IMR-90 (cell line): ENCODE measurements at regions not wholly inside any gene's neighbourhood (a gene's known extent, or its start where the extent isn't known, plus 50 kb on each side); places are given as distances from the start of the nearest gene placed in this dataset.

Experiments
- ATAC-seq: fragments of 200-7000 bp; cut with Tn5 transposase; 2 replicates; pipeline ENCODE4 v1.9.1; 2020; ENCODE audit warnings: low read depth, mild to moderate bottlenecking, moderate library complexity
- BruUV-seq: library from RNA; stranded (reverse); fragments of 400-500 nt; replicated peaks from 2 replicates; lab custom pipeline; 2021; lab: Mats Ljungman, UMichigan
- CTCF ChIA-PET: fragments of 300-600 bp; formaldehyde crosslinking; extraction: SDS; loops from one replicate; lab custom pipeline; 2021; ENCODE audit warnings: antibody characterized with exemption; lab: Yijun Ruan, JAX
- POLR2A ChIA-PET: fragments of 300-600 bp; sonication (Branson Sonifier 250); formaldehyde crosslinking; loops from one replicate; lab custom pipeline; 2022; ENCODE audit warnings: antibody characterized with exemption; ENCODE audit not compliant: unreplicated experiment; lab: Charles Lee
- DNase-seq: peaks from one replicate; pipeline ENCODE4 v3.0.0; 2013
- H2AFZ ChIP-seq: replicated peaks from 2 replicates; pipeline ENCODE3; 2013; ENCODE audit warnings: low read length, mild to moderate bottlenecking; ENCODE audit not compliant: poor library complexity
- H2AK5ac ChIP-seq: 2 replicates; pipeline ENCODE4 v1.6.1; 2013; ENCODE audit warnings: low read depth, low read length, inconsistent platforms
- H2AK9ac ChIP-seq: replicated peaks from 2 replicates; pipeline ENCODE3; 2013; ENCODE audit warnings: mild to moderate bottlenecking, low read depth, low read length, moderate library complexity; ENCODE audit not compliant: poor library complexity
- H2BK120ac ChIP-seq: 2 replicates; pipeline ENCODE4 v1.6.1; 2013; ENCODE audit warnings: low read depth, low read length, inconsistent platforms
- H2BK15ac ChIP-seq: 3 replicates; pipeline ENCODE4 v1.6.1; 2013; ENCODE audit warnings: low read depth, low read length, inconsistent platforms
- H2BK20ac ChIP-seq: 2 replicates; pipeline ENCODE4 v1.6.1; 2013; ENCODE audit warnings: low read depth, mild to moderate bottlenecking, inconsistent platforms, low read length, moderate library complexity
- H2BK5ac ChIP-seq: 2 replicates; pipeline ENCODE4 v1.6.1; 2013; ENCODE audit warnings: mild to moderate bottlenecking, low read depth, low read length, inconsistent platforms; ENCODE audit not compliant: poor library complexity, severe bottlenecking
- H3K14ac ChIP-seq: replicated peaks from 2 replicates; pipeline ENCODE4 v1.6.1; 2013; ENCODE audit warnings: low read depth, low read length, inconsistent platforms
- H3K18ac ChIP-seq: 2 replicates; pipeline ENCODE4 v1.6.1; 2013; ENCODE audit warnings: low read depth, low read length, control low read depth
- H3K23ac ChIP-seq: 2 replicates; pipeline ENCODE4 v1.6.1; 2013; ENCODE audit warnings: low read depth, low read length, inconsistent platforms
- H3K27ac ChIP-seq: 2 replicates; pipeline ENCODE4 v1.5.1; 2013; ENCODE audit warnings: mild to moderate bottlenecking, control low read depth, low read length; ENCODE audit not compliant: insufficient read depth
- H3K27me3 ChIP-seq: 2 replicates; pipeline ENCODE4 v1.6.1; 2013; ENCODE audit warnings: low read length; ENCODE audit not compliant: control insufficient read depth, insufficient read depth
- H3K36me3 ChIP-seq: 2 replicates; pipeline ENCODE4 v1.6.1; 2013; ENCODE audit warnings: low read length, mixed read lengths; ENCODE audit not compliant: control insufficient read depth, insufficient read depth
- H3K4ac ChIP-seq: 2 replicates; pipeline ENCODE4 v1.6.1; 2013; ENCODE audit warnings: low read depth, low read length, inconsistent platforms
- H3K4me1 ChIP-seq: 2 replicates; pipeline ENCODE4 v1.6.1; 2013; ENCODE audit warnings: low read length, mixed read lengths; ENCODE audit not compliant: control insufficient read depth, insufficient read depth
- H3K4me2 ChIP-seq: 2 replicates; pipeline ENCODE4 v1.6.1; 2013; ENCODE audit warnings: low read depth, mild to moderate bottlenecking, control low read depth, low read length, moderate library complexity
- H3K4me3 ChIP-seq: 2 replicates; pipeline ENCODE4 v1.5.1; 2013; ENCODE audit warnings: low read depth, mild to moderate bottlenecking, control low read depth, low read length, moderate library complexity; ENCODE audit not compliant: insufficient read depth
- H3K56ac ChIP-seq: 2 replicates; pipeline ENCODE4 v1.6.1; 2013; ENCODE audit warnings: low read length, inconsistent platforms; ENCODE audit not compliant: insufficient read depth; ENCODE audit errors: extremely low read depth
- H3K79me1 ChIP-seq, 2 experiments: 2 replicates each; pipeline ENCODE4 v1.6.1; 2013; ENCODE audit warnings: low read length in 2 of 2, inconsistent platforms in 1 of 2, low read depth in 1 of 2
- H3K9ac ChIP-seq: 2 replicates; pipeline ENCODE4 v1.6.1; 2013; ENCODE audit warnings: low read depth, low read length, control low read depth
- H3K9me1 ChIP-seq: 2 replicates; pipeline ENCODE4 v1.6.1; 2013; ENCODE audit warnings: low read length, inconsistent platforms; ENCODE audit not compliant: insufficient read depth
- H3K9me3 ChIP-seq: 2 replicates; pipeline ENCODE4 v1.6.1; 2013; ENCODE audit warnings: low read length; ENCODE audit not compliant: control insufficient read depth, insufficient read depth
- H4K20me1 ChIP-seq: 2 replicates; pipeline ENCODE4 v1.6.1; 2013; ENCODE audit warnings: low read length, inconsistent platforms; ENCODE audit not compliant: insufficient read depth
- H4K5ac ChIP-seq: 2 replicates; pipeline ENCODE4 v1.6.1; 2013; ENCODE audit warnings: mild to moderate bottlenecking, low read depth, low read length, control low read depth
- H4K8ac ChIP-seq, 2 experiments: 2 replicates each; pipeline ENCODE4 v1.6.1; 2013; ENCODE audit warnings: low read depth in 2 of 2, low read length in 2 of 2, control low read depth in 1 of 2, inconsistent platforms in 1 of 2
- H4K91ac ChIP-seq: 2 replicates; pipeline ENCODE4 v1.6.1; 2013; ENCODE audit warnings: low read depth, low read length, inconsistent platforms; ENCODE audit not compliant: insufficient read depth
- BHLHE40 ChIP-seq: fragments of 150-350 bp; IDR thresholded peaks from 2 replicates; pipeline ENCODE4 v1.6.1; 2016; ENCODE audit warnings: mild to moderate bottlenecking, low read depth, low read length
- POLR2A ChIP-seq: IDR thresholded peaks from 2 replicates; pipeline ENCODE4 v1.6.1; 2012; ENCODE audit warnings: mild to moderate bottlenecking, low read depth, low read length
- RAD21 ChIP-seq: IDR thresholded peaks from 2 replicates; pipeline ENCODE4 v1.6.1; 2012; ENCODE audit warnings: low read length, improper control_type of control experiment
- RCOR1 ChIP-seq: IDR thresholded peaks from 2 replicates; pipeline ENCODE4 v1.6.1; 2012; ENCODE audit warnings: mild to moderate bottlenecking, low read length, improper control_type of control experiment; ENCODE audit not compliant: insufficient replicate concordance
- dilution Hi-C: fragments of 300-500 bp; cut with HindIII; formaldehyde crosslinking; loops from one replicate; pipeline ENCODE4 v1.14.3; 2018; ENCODE audit warnings: low sequenced_read_pairs; ENCODE audit not compliant: unreplicated experiment
- in situ Hi-C: fragments of 300-500 bp; cut with MboI; formaldehyde crosslinking; loops from 3 replicates; pipeline ENCODE4 v1.14.3; 2019; ENCODE audit warnings: low sequenced_read_pairs, inconsistent platforms, mixed read lengths
- intact Hi-C: fragments of 100-400 bp; cut with micrococcal nuclease; formaldehyde crosslinking; loops from 2 replicates; pipeline ENCODE4 v1.10.0; 2022
- TF ChIP-seq, protein P1 (sequence below): fragments of 150-350 bp; IDR thresholded peaks from 2 replicates; pipeline ENCODE4 v1.6.1; 2017; ENCODE audit warnings: mild to moderate bottlenecking, antibody characterized with exemption, low read length, low read depth

DNA sequence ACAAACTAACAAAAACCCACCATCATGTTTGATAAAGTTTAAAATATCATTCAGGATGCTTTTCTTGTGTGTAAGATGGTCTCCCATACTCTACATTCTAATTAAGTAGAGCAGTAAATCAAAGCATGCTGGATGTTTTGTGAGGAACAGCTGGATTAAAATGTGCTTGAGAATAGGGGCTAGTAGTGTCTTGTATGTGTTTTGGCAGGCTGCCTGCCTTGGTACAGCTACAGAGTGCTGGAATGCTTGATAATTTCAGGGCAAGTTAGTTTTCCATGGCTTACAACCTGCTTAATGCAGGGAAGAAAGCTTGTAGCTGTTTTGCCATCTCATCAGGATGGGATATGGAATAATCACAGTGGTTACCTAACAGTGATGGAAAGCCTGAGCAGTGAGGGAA, 636.6 kb upstream of the MMS22L start:
- Histone ChIP-seq H3K36me3 (no peaks in the 10 kb centered on the region), H2BK20ac (no peak overlapping the region), H3K9me1 (no peaks in the 10 kb centered on the region), H3K56ac (no peak overlapping the region), H3K4me1 (no peaks in the 10 kb centered on the region), H2AK9ac (no peak overlapping the region), H3K4me2 (no peak overlapping the region), H2BK5ac (no peak overlapping the region), H2AK5ac (no peak overlapping the region), H3K18ac (no peak overlapping the region), H4K5ac (no peak overlapping the region), H3K4ac (no peak overlapping the region), H2BK120ac (no peak overlapping the region), H2BK15ac (no peak overlapping the region), H3K14ac (no peak overlapping the region), H3K9me3 (no peaks in the 10 kb centered on the region), H3K4me3 (no peak overlapping the region), H4K8ac (no peak overlapping the region), H4K20me1 (no peaks in the 10 kb centered on the region), H3K9ac (no peak overlapping the region), H4K91ac (no peak overlapping the region), H2AFZ (no peak overlapping the region), H3K23ac (no peak overlapping the region), H3K27ac (no peak overlapping the region), H3K79me1 (no peaks in the 10 kb centered on the region), H3K27me3 (no peaks in the 10 kb centered on the region)
- DNase-seq (no peak), ATAC-seq (no peak)
- CTCF ChIA-PET = interaction anchor here (1.0 kb wide), 1 partner anchor 15 kb away, joined by 3 read pairs; no protein-coding TSS in a partner anchor
- TF ChIP-seq RCOR1 = no peak
- TF ChIP-seq POLR2A = no peak
- TF ChIP-seq BHLHE40 = no peak
- TF ChIP-seq RAD21 = no peak
- TF ChIP-seq, protein P1, sequence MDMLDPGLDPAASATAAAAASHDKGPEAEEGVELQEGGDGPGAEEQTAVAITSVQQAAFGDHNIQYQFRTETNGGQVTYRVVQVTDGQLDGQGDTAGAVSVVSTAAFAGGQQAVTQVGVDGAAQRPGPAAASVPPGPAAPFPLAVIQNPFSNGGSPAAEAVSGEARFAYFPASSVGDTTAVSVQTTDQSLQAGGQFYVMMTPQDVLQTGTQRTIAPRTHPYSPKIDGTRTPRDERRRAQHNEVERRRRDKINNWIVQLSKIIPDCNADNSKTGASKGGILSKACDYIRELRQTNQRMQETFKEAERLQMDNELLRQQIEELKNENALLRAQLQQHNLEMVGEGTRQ = no peak
- POLR2A ChIA-PET = no interaction called here
- in situ Hi-C loops = no loop called here
- intact Hi-C loops = no loop called here
- no TSS peak for BruUV-seq
- dilution Hi-C loops = no loop called here
